ENCODE measurements at regions not wholly inside any gene's neighbourhood (a gene's known extent, or its start where the extent isn't known, plus 50 kb on each side); places are given as distances from the start of the nearest gene placed in this dataset.
"Not testable (repeated sequence)": the region's sequence is repeated elsewhere in the genome, so short reads cannot be mapped to it uniquely, and the experiment has no call there.

DNA sequence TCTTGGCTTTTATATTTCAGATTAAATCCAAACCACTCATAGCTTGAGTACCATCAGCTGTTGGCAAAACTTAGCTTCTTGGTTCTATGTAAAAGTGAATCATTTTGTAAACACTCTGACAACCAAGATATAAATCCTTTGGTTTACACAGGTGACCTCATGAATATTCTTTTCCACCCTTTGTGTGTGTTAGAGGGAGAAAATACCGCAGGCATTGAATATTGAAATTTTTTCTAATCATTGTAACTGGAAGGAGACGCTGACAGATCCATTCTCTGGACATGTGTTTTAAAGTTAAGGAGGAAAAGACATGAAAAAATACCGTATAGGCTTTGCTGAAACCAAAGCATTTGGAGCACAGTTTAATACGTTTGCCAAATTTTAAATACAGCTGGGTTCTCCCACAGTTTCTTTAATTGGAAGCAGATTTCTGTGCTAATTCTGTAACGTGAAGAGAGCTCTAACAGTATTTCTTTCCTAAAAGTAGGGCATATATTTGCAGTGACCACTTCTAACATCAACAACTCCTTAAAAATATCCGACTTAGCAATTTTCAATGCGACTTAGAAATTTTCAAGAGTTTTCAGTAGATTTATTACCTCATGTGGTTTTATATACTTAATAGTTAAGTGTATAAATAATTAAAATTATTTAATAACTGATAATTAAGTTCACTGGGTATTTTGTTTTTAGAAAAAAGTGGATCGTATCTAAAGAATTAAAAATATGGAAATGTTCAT is 388.2 kb downstream of the USP25 start:
- DNase-seq = no peak

DNA sequence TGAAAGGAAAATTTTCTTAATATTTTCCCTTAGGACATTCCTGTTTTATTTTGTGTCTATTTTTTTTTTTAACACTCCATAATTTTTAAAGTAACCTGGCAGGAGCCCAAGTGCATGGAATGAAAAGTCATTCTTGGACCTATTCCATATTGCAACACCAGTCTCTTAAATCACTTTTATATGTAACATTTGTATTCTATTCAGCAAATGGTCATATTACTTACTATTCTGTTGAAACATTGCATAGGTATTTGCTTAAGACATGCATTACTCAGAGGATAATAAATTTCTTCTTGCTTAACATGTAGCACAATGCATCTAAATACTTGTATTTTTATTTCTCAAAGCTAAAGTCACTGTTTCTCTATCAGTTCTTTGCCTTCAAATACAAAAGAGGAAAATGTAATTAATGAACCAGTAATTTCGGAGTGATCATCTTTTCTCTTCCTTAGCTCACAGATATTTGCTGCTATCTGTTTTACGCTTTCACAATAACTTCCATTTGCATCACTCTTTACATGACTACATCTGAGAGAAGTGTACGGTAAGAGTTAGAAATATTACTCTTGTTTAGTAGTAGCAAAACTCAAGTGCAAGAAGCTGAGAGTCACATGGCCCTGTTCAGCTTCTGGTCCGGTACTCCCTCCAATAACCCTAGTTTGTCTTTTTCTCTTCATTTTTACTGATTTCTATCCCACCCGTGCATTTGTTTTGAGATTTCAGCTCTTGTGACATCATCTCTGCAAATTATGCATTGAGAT is 394.8 kb downstream of the USP25 start:
- DNase-seq = peak; percentile 9

DNA sequence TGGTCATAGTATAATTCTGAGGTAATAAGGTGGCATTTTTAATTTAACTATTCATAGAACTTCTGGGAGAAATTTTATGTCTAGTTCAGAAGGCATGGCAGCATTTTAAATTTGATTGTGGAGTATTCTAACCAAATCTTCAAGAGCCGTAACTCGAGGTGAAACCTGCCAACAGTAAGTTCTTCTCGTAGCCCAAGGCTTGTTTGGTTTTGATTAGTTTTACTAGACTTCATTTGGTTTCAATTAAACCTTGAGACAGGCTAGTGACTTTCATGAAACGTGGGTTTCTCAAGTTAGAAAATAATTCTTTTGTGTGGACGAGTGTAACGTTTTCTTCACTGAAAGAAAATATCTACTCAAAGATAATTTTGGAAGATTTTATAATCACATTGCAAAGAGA is 395.5 kb downstream of the USP25 start:
- DNase-seq = no peak

DNA sequence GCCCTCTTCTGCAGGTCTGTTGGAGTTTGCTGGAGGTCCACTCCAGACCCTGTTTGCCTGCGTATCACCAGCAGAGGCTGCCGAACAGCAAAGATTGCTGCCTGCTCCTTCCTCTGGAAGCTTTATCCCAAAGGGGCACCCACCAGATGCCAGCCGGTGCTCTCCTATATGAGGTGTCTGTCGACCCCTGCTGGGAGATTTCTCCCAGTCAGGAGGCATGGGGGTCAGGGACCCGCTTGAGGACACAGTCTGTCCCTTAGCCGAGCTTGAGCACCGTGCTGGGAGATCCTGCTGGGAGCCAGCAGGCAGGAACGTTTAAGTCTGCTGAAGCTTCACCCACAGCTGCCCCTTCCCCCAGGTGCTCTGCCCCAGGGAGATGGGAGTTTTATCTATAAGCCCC is 402.7 kb downstream of the USP25 start:
- DNase-seq = not testable (repeated sequence)

DNA sequence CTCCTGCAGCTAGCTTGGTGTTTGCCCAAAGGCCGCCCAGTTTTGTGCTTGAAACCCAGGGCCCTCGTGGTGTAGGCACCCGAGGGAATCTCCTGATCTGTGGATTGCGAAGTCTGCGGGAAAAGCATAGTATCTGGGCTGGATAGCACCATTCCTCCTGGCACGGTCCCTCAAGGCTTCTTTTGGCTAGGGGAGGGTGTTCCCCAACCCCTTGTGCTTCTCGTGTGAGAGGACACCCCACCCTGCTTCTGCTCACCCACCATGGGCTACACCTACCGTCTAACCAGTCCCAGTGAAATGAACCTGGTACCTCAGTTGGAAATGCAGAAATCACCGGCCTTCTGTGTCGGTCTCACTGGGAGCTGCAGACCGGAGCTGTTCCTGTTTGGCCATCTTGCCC is 403.5 kb downstream of the USP25 start:
- DNase-seq = no peak

DNA sequence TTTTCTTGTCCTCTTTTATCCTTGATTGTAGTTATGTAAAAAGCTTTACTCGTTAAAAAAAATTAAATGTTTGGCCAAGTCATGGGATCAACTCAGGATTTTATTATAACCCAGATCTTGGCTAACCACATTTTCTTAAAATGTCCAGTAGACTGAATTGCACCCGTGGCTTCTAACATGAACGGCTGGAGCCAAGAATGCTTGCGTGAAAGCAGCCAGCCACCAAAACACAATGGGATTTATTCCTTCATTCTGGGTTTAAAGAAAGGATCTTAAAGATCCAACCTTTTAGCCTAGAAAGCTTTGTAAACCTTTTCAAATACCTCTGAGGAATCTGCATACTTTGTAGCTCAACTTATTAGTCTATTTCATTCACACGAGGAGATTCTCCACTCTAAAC is 404.4 kb downstream of the USP25 start:
- DNase-seq = no peak

DNA sequence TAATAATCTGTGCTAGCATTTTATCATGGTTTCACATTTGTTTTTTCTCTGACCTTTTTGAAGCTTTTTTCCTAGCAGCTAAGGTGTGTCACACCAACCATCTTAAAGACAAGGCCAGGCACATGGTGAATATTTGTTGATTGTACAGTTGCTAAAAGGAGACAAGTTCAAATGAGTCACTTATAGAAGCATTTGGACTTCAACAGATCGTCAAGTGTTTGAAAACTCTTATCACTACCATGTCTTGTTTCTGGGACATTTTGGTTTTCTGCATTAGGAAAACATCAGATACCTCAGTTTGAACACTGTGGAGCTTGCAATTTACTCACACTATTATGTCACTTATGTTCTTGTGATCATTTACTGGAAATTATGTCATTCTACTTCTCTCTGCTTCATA is 407.3 kb downstream of the USP25 start:
- DNase-seq = no peak

DNA sequence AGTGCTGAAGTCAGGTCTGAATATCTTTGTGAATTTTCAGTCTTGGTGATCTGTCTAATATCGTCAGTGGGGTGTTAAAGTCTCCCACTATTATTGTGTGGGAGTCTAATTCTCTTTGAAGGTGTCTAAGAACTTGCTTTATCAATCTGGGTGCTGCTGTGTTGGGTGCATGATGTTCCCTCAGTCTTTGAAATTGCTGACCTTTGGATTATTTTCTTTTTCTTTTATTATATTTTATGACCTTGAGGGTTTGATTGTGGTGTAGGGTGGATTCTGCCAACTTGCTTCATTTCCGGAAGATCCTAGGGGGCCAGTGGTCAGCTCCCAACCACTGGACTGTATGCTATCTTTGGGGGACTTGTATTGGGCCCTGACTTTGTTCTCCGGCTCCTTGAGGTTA is 415.3 kb downstream of the USP25 start:
- DNase-seq = no peak

DNA sequence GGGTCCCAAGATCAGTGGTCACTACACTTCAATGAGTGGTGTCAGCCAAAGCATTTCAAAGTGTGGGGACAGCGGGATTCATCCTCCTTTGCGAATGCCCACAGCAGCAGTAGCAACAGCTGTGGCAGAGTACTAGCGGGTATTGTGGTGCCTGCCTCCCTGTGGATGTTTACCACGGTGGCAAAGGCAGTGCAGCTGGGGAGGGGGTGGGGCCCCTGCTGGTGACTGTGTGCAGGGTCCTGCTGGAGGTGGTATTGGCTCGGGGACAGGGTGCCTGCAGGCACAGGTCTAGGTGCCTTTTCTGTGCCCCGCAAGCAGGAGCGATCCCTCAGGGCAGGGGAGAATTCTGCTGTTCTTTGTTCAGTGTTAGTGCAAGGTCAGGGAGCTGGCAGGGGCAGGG is 415.7 kb downstream of the USP25 start:
- DNase-seq = no peak

DNA sequence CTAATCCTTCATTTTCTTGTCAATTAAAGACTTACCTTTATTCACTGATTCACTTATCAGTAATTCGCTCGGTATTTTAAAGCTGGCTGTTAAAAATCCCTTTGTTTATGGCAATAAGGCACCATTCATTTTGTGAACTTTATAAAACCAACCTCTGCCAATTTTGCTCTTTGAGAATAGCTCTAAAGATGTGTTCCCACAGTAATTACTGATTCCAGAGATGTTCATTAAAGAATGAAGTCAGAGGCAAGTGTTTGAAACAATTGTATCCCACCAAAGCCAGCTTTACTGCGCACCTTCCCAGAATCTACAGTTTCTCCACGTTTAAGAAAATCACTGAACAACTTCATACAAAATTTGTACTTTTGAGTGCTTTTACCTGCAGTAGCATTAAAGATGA is 424.5 kb downstream of the USP25 start:
- no peak for DNase-seq

DNA sequence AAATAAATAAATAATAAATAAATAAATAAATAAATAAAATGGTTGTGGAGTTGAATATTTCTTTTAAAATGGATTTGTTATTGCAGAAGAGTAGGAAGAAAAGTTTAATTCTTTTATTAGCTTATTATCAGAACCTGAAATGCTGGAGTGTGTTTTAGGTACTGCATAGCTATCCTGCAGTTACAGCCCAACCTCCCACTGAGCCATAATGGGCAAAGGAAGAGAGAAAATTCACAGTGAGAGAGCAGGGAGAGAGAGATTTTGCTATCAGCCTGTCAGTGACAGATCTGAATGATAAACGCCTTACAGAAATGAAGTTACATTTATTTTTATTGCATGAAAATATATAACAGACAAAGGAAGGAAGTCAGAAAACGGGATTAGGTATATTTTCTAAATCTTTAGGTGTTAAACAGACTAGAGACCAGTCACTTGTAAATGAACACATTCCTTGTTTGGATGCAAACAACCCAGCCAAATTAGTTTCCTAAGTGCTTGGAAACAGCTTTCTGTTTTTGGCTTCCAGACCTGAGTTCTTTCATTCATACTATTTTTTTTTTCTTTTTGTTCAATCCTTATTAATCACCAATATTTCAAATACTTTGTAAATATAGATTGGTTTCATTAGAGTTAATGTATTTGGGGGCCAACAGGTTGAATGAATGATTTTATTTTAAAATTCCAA is 425.3 kb downstream of the USP25 start:
- DNase-seq = no peak

DNA sequence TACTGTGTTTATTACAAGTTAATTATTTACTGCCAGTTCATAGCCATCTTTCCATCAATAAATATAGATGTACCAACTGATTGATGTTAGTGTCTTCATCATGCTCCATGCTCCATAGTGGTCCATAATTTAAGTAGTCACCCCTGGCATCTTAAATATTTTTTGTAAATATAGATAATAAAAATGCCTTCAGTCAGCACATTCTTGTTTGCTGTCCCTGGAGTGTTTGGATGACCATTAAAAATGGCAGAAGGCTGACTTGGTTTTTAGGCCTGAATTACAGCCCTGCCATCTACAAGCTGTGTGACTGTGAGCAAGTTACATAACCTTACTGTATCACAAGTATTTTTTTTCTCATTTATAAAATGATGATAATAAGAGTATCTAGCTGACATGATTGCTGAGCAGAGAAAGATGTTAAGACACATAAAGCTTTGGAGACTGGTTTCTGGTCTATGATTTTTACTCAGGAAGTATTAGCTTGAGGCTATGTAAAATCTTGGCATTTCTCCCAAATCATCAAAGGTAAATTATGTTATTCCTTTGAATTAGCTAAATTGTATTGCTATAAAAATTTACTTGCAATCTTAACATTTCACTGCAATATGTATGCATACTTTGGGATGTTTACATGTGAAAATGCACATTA is 427.2 kb downstream of the USP25 start:
- no peak for DNase-seq

DNA sequence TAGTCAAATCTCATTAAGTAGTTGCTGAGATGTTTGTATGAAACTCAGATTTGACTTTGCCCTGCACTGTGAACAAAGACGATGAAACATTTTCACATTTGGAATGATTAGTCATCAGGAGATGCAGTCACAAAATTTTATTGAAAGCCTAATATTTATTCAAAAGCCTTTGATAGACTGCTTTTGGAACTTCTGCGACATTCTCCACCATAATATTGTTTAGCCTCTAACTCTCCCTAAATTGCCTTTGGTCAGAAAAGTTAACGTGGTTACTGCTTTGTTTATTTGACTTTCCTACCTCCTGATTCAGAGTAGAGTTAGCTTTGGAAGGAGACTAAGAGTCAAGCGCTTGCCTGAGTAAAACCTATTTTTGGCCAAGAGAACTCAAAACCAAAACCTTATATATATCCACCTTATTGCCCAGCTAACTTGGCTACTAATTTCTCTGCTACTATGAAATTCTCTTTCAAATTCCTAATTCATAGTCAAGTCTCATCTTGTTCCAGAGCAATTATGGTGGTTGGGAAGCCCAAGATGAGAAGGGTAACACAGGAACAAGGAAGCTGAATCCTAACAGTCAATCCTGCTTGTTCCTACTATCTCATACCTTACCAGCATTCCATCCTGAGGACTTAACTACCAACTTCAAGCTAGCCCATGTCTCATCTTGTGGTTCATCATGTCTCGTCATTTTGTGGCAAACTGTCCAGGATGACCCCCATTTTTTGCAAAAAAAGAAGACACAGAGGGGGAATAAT is 429.6 kb downstream of the USP25 start:
- DNase-seq = no peak

DNA sequence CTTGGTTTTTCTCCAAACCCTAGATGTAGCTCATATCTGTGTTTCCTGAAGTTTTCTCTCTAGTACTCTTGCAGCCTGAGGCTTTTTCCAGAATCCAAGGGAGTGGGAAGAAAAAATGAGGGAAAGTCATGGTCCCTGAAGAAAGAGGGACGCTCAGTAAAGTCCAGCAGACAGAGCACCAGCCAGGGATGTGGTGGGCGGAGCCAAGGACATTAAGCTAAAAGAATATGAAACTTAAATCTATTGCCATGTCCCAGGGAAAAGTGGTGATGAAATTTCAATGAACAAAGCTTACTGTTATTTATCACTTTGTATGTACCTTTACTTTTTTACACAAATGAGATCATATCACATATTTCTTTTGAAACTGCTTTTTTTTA is 430.2 kb downstream of the USP25 start:
- no peak for DNase-seq

DNA sequence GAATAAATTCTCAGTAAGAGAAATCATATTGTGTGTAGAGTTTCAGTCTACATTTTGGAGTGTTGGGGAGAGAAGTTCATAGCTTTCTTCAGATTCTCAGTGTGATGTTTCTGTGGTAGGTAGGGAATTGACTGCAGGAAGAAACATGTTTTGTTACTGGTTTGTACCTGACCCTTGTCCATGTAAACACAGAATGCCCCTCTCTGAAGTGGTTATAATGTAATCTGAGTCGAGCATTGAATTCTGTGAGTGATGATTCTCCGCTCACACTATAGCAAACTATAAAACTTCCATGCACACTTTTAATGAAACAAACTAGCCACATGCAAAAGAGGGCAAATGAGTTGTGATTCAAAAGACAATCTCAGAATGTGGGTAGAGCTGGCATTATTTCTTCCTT is 433.2 kb downstream of the USP25 start:
- no peak for DNase-seq

DNA sequence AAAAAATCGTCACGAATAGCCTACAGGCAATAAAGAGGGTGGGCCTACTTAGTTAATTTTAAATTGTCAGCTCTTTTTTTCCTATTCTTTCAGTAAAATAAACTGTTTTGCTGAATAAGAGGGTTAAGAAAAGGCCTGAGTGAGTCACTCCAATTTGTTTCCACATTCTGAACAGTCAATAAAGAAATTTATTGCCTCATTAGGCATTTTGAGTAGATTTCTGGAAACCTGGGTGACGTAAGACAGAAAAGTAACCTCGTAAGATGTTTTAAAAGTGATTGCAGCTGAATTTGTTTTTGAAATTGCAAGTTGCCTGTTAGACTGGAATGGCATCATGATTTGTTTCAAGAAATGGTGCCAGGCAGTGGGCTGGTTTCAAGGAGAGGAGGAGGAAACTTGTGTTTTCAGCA is 439.3 kb downstream of the USP25 start:
- no peak for DNase-seq

DNA sequence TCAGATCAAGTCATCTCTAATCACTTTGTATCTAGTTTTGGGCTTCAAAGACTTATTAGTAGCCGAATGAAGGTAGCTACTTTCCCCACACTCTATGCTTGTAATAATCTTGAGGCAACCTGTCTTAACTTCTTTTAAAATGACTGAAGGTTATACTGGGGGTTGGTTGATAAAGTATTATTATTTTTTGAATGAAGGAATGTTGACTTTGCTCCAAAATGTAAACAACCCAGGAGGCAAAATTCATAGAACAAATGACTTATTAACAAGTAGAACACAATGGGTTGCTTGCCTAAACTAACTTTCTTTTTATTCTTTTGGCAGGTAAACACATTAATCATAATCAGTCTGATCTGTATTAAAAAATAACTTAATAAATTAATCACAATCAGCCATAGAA is 440.0 kb downstream of the USP25 start:
- no peak for DNase-seq

DNA sequence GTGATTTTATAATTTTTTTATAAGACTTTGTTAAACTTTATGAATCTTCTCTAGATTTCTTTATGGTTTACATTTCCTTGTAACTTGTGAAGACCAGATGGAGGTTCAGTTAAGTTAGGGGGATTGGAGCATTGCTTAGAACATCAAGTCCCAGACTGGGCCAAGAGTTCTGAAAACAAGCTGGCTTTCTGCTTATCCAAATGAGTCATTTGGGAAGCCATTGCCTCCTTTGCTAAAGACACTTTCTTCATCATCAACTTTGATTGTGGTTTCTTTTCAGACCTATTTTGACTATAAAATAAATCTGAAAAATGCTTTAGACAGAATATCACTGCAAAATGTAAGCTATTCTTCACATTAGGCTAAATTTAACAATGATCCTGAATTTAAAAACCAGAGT is 446.8 kb downstream of the USP25 start:
- DNase-seq = no peak

DNA sequence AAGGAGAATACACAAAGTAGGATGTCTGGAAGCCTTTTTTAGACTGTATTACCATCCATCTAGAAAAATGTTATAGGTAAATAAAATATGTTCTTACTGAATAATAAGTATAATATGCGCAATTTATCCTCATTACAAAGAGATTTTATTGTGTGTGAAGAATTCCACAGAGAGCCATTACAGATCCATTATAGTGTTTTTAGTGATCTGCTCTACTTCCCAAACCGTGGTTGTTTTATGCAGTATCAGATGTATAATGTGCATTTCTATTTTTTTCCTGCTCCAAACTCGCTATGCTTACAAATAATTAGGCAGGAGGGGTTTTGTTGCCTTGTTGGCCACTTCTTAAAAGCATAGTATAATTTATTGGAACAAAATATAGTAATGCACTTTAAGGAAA is 447.8 kb downstream of the USP25 start:
- DNase-seq = no peak

DNA sequence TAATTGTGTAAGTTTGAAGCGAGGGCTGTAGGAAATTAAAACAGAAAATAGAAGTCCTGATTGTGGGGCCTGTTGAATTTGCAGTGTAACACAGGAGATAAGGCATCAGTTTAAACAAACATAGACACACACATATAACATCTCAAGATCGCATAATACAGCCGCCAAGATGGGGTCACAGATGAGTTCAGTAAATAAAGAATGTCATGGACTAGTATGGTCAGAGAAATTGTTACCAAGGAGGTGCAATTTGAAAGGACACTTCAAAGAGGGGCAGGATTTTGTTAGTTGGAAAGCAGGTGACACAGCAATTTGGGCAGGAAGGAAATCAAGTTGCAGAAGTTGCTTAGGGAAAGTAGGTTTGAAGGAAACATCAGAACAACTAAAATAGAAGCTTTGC is 450.0 kb downstream of the USP25 start:
- DNase-seq = no peak

DNA sequence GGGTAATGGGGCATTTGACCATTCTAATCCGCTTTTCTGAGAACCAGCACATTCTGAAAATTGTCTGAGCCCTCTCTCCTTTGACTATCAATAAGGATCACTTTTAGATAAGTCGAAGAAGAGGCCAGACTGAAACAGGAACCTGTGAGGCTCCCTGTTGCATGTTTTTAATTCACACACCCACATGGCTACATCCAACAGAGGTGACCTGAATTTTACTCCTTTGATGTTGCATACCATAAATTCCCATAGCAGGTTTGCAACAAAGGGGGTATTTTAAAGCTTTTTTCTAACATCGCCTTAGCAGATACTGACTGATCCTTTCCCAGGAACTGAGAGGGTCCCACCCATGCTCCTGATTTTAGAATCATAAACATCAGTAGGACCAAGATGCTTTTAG is 450.8 kb downstream of the USP25 start:
- DNase-seq = no peak

DNA sequence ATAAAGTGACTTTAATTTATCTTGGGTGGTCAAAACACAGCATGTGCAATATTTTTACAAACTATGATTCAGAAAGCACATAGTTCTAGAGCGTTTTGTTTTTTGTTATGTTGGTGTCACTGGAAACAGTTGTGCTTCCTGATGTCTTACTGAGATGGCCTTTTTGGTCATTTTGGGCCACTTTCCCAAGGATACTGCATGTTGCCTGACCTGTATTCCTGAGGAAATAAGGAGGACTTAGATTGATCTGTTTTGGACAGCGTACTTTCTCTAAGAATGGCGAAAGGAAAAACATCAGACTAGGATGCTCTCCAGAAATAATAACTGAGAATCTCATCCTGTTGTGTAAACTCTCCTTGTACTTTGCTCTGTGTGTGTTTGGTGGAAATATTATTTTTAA is 451.2 kb downstream of the USP25 start:
- DNase-seq = no peak
